H1 (cell line): ENCODE measurements at regions not wholly inside any gene's neighbourhood (a gene's known extent, or its start where the extent isn't known, plus 50 kb on each side); places are given as distances from the start of the nearest gene placed in this dataset.

ENCODE experiments used
- BCL11A ChIP-seq, 2 experiments: IDR thresholded peaks; one replicate each; pipeline ENCODE4 v1.6.1; 2011; ENCODE audit warnings: low read depth in 2 of 2, low read length in 2 of 2, mild to moderate bottlenecking in 2 of 2
- CEBPB ChIP-seq: IDR thresholded peaks from 2 replicates; pipeline ENCODE4 v1.6.1; 2012; ENCODE audit warnings: low read depth, low read length
- CHD2 ChIP-seq: IDR thresholded peaks from 2 replicates; pipeline ENCODE4 v1.6.1; 2012; ENCODE audit warnings: low read length, improper control_type of control experiment
- CTCF ChIP-seq, 3 experiments: IDR thresholded peaks; 1 replicate in 2 of 3; 2 replicates in 1 of 3; pipeline versions ENCODE4 v1.5.1 to v1.6.1; 2011; ENCODE audit warnings: low read length in 3 of 3, mild to moderate bottlenecking in 3 of 3, inconsistent platforms in 2 of 3, low read depth in 1 of 3, moderate library complexity in 1 of 3; ENCODE audit not compliant: insufficient read depth in 1 of 3; ENCODE audit errors: control extremely low read depth in 1 of 3
- EP300 ChIP-seq, 2 experiments: IDR thresholded peaks; 1 replicate in 1 of 2; 2 replicates in 1 of 2; pipeline ENCODE4 v1.6.1; 2011 to 2012; ENCODE audit warnings: low read depth in 2 of 2, low read length in 2 of 2, mild to moderate bottlenecking in 2 of 2, borderline replicate concordance in 1 of 2, inconsistent platforms in 1 of 2, moderate library complexity in 1 of 2
- HDAC6 ChIP-seq: IDR thresholded peaks from one replicate; pipeline ENCODE4 v1.7.1; 2012; ENCODE audit warnings: low read depth, mild to moderate bottlenecking, inconsistent platforms, low read length, moderate library complexity
- JUND ChIP-seq: IDR thresholded peaks from 2 replicates; pipeline ENCODE4 v1.6.1; 2011; ENCODE audit warnings: mild to moderate bottlenecking, improper control_type of control experiment, low read length
- MAX ChIP-seq: IDR thresholded peaks from 2 replicates; pipeline ENCODE4 v1.6.1; 2012; ENCODE audit warnings: inconsistent platforms
- POLR2A ChIP-seq, 2 experiments: IDR thresholded peaks; 1 replicate in 1 of 2; 2 replicates in 1 of 2; pipeline ENCODE4 v1.6.1; 2011; ENCODE audit warnings: low read depth in 2 of 2, low read length in 2 of 2, mild to moderate bottlenecking in 2 of 2; ENCODE audit errors: control extremely low read depth in 1 of 2
- POLR2AphosphoS5 ChIP-seq: IDR thresholded peaks from 2 replicates; pipeline ENCODE4 v1.6.1; 2011; ENCODE audit warnings: low read depth, low read length
- RFX5 ChIP-seq: IDR thresholded peaks from 2 replicates; pipeline ENCODE4 v1.6.1; 2011; ENCODE audit warnings: low read depth, low read length, improper control_type of control experiment, borderline replicate concordance
- SP2 ChIP-seq: IDR thresholded peaks from 2 replicates; pipeline ENCODE4 v1.6.1; 2012; ENCODE audit warnings: mild to moderate bottlenecking, low read length, inconsistent platforms
- ZNF274 ChIP-seq: IDR thresholded peaks from 2 replicates; pipeline ENCODE4 v1.7.0; 2012; ENCODE audit warnings: low read length, borderline replicate concordance; ENCODE audit errors: extremely low read depth

- no peak for TF ChIP-seq CTCF (IDR thresholded peaks at IDR 0.05; ENCODE audit: control extremely low read depth in 1 of 3, insufficient read depth in 1 of 3, low read depth in 1 of 3, low read length in 3 of 3)
- TF ChIP-seq RFX5 = no peak
- TF ChIP-seq MAX = no peak
- no peak for TF ChIP-seq ZNF274
- no peak for TF ChIP-seq POLR2A (IDR thresholded peaks at IDR 0.05; ENCODE audit: control extremely low read depth in 1 of 2, low read depth in 2 of 2, low read length in 2 of 2)
- TF ChIP-seq CHD2 = no peak
- no peak for TF ChIP-seq HDAC6
- TF ChIP-seq CEBPB = no peak
- TF ChIP-seq EP300 (IDR thresholded peaks at IDR 0.05; ENCODE audit: borderline replicate concordance in 1 of 2, low read depth in 2 of 2, low read length in 2 of 2) = no peak
- TF ChIP-seq JUND = no peak
- no peak for TF ChIP-seq SP2
- no peak for TF ChIP-seq POLR2AphosphoS5
- TF ChIP-seq BCL11A (IDR thresholded peaks at IDR 0.05; ENCODE audit: low read depth in 2 of 2, low read length in 2 of 2) = no peak
Observed at GRCh38 chr3:139762302-139762701, 84.5 kb upstream of the NMNAT3 start.
